ENCODE measurements at regions not wholly inside any gene's neighbourhood (a gene's known extent, or its start where the extent isn't known, plus 50 kb on each side); places are given as distances from the start of the nearest gene placed in this dataset.

DNA sequence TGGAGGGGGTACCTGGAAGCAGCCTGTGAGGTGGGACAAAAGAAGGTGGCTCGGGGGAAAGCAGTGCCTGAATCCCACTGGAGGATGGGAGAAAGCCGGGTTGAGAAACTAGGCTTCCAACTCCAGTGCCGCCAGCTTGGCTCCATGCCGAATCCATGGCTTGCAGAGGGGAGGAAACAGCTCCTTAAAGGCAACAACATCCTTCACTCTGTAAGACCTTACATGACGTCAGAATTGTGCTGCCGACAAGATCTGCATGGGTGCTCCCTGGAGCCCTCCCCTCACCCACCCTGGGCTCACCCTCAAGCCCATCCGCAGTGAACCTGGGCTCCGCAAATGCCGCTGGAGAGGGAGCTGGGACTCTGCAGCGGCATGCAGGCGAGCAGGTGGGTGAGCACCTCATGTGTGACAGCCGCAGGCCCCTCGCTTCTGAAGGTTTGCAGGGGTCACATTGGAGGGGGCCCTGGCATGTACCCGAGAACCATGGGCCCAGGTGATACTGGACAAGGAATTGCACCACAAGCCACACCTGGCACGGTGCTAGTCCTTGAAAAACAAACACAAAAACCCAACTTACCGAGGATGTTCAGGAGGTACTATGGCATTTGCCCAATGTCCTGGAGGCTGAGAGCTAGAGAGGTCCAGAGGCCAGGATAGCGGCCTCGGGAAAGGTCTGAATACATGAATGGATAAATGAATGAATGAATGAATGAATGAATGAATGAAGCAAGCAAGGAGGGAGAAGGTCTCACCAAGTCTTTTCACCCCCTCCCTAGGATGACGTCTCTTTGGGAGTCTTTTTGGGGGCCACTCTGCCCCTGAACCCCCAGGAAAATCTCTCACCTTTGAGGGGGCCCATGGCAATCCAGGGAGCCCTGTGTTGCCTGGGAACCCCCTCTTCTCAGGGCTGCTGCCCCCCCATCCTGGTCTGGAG, 238.6 kb upstream of the SHH start:
- TF ChIP-seq, protein P1, sequence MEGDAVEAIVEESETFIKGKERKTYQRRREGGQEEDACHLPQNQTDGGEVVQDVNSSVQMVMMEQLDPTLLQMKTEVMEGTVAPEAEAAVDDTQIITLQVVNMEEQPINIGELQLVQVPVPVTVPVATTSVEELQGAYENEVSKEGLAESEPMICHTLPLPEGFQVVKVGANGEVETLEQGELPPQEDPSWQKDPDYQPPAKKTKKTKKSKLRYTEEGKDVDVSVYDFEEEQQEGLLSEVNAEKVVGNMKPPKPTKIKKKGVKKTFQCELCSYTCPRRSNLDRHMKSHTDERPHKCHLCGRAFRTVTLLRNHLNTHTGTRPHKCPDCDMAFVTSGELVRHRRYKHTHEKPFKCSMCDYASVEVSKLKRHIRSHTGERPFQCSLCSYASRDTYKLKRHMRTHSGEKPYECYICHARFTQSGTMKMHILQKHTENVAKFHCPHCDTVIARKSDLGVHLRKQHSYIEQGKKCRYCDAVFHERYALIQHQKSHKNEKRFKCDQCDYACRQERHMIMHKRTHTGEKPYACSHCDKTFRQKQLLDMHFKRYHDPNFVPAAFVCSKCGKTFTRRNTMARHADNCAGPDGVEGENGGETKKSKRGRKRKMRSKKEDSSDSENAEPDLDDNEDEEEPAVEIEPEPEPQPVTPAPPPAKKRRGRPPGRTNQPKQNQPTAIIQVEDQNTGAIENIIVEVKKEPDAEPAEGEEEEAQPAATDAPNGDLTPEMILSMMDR (IDR thresholded peaks at IDR 0.05; ENCODE audit: low read depth, low read length, missing control alignments), result no peak
- in situ Hi-C loops (cut with HindIII; ENCODE audit: low sequenced_read_pairs), result no loop called here
- no peak for DNase-seq (ENCODE audit: low read depth)
- no peak overlapping the region for H3K4me3 ChIP-seq (ENCODE audit: low read depth, low read length)

DNA sequence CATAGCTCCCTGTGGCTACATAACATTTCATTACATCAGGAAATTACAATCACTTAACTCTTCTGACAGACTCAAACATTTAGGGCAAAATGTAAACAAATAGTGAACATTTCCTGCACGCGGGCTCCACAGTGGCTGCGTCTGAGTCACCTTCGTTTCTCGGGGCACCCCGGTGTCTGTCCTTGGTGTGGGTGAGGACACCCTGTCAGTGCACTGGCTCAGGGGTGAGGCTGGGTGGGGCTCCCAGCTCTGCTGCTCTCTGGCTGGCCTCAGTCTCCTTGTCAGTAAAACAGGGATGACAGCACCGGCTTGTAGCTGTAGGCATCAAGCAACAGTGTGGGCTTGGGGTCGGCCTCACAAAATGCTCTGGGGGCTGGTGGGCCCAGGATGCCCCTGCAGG, 237.1 kb upstream of the SHH start:
- TF ChIP-seq, protein P1 (IDR thresholded peaks at IDR 0.05; ENCODE audit: low read depth, low read length, missing control alignments), result no peak
- no peak for DNase-seq (ENCODE audit: low read depth)
- in situ Hi-C loops (cut with HindIII; ENCODE audit: low sequenced_read_pairs), result no loop called here
- no peak overlapping the region for H3K4me3 ChIP-seq (ENCODE audit: low read depth, low read length)

DNA sequence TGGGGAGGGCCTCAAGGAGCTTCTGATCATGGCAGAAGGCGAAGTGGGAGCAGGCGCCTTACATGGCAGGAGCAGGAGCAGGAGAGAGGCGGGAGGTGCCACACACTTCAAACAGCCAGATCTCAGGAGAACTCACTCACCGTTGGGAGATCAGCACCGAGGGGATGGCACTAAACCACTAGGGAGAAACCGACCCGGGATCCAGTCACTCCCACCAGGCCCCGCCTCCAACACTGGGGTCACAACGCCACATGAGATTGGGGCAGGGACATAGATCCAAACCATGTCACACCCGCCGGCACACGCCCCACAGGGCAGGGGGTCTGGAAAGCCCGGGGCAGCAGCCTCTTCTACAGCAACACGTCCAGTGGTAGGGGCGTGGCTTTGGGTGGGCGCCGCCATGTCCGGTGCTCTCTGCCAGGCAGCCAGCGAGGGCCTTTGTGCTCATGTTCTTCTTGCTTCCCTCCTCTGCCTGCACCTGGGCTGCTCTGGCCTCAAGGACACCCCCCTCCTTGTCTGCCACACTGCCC, 233.8 kb upstream of the SHH start:
- TF ChIP-seq, protein P1 (IDR thresholded peaks at IDR 0.05; ENCODE audit: low read depth, low read length, missing control alignments), result no peak
- H3K4me3 ChIP-seq (ENCODE audit: low read depth, low read length), result no peak overlapping the region
- no peak for DNase-seq (ENCODE audit: low read depth)
- in situ Hi-C loops (cut with HindIII; ENCODE audit: low sequenced_read_pairs), result no loop called here

DNA sequence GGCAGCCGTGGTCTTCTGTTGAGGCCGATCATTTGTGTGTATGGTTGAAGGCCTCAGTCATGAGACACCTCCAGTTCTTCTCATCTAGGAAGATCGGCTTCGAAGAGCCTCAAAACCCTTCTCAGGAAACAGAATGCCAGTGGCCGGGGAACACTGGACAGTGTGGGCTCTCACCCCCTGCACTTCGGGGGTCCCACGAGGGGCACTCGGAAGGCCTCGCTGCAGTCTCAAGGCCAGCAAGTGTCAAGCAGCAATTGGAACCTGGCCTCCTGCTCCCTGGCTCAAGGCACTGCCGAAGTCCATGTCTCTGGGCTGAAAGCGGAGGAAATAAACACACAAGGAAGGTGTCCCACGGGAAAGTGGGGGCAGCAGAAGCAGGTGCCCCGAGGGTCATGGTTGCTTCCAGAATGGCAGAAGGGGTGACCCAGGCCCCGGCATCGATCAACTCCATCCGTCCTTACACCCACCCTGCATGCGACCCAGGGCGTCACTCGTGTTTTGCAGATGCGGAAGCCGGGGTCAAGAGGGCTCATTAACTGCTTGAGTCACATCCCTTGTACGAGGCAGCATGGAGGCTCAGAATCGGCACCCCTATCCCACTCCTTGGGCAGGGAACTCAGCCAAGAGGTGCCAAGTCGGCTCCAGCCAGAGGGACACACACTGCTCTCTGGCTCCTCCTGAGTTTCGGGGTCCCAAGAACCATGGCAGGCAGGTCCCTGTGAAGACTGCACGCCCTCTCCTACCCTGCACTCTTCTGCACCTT, 231.3 kb upstream of the SHH start:
- in situ Hi-C loops (cut with HindIII; ENCODE audit: low sequenced_read_pairs), result no loop called here
- TF ChIP-seq, protein P1 (IDR thresholded peaks at IDR 0.05; ENCODE audit: low read depth, low read length, missing control alignments), result no peak
- DNase-seq (ENCODE audit: low read depth), result no peak
- H3K4me3 ChIP-seq (ENCODE audit: low read depth, low read length), result no peak overlapping the region

DNA sequence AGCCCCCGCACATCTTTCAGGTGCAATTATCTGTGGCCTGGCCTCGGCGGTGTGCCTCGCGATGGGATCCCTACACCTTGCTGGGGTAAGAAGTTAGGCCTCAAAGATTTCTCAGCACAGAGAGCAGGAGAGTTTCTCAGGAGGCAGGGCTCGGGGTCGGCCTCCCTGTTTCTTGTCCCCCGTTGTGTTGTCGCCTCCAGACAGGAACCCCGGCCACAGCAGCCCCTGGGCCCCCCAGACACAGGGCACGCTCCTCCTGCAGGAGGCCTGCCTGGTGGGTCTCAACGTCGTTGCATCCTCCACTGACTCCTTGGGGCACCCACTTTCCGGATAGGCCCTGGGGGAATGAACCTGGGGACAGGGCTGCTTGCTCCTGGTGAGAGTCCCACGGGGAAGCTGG, 229.1 kb upstream of the SHH start:
- TF ChIP-seq, protein P1 (IDR thresholded peaks at IDR 0.05; ENCODE audit: low read depth, low read length, missing control alignments), result no peak
- no peak for DNase-seq (ENCODE audit: low read depth)
- in situ Hi-C loops (cut with HindIII; ENCODE audit: low sequenced_read_pairs), result no loop called here
- H3K4me3 ChIP-seq (ENCODE audit: low read depth, low read length), result no peak overlapping the region

DNA sequence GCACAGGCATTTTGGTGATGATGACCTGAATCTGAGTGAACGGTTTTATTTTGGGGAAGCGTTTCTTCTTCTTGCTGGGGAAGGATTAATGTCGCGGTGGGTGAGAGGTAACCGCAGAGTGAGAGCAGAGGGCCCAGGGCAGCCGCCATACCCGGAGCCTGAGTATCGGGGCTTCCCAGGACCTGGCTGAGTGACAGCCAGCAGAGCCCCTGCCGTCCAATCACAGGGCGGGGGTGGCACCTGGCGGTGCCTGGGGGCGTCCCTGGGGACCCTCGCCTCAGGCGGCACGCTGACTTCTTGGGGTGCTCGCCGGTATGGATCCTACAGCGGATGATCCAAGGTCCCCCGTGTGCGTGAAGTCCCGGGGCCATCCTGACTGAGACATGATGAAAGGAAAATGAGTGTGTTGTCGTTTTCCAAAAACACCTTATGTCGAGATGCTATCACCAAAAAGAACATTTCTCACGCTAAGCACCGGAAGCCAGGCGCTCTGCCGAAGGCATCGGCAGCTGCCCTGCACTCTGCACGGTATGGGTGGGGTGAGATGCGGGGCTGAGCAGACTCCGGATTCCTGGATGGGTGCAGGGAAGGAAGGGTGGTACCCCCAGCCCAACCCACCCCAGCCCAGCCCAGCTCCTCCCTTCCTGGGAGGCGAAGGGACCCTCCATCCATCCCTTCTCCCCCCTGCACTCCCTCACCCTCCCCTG, 227.9 kb upstream of the SHH start:
- no peak for DNase-seq (ENCODE audit: low read depth)

More for the DNA sequence above, 227.9 kb upstream of the SHH start:
- in situ Hi-C loops (cut with HindIII; ENCODE audit: low sequenced_read_pairs), result no loop called here
- TF ChIP-seq, protein P1 (IDR thresholded peaks at IDR 0.05; ENCODE audit: low read depth, low read length, missing control alignments), result no peak
- H3K4me3 ChIP-seq (ENCODE audit: low read depth, low read length), result no peak overlapping the region

Measured in astrocyte of the cerebellum (primary cell).